ENCODE measurements at regions not wholly inside any gene's neighbourhood (a gene's known extent, or its start where the extent isn't known, plus 50 kb on each side); places are given as distances from the start of the nearest gene placed in this dataset.
"Not testable (repeated sequence)": the region's sequence is repeated elsewhere in the genome, so short reads cannot be mapped to it uniquely, and the experiment has no call there.

- 0 out of 2 replicates have a peak, but pooled peaks cover 11% of the 10 kb centered on the region for H3K9me3 ChIP-seq (ENCODE audit: insufficient read depth, low read length)
- no peak for DNase-seq (ENCODE audit: low read depth, low spot score)
- H3K4me1 ChIP-seq (ENCODE audit: insufficient read depth, insufficient read length) = no peaks in the 10 kb centered on the region
- H3K27me3 ChIP-seq (ENCODE audit: insufficient read depth, insufficient read length) = no peaks in the 10 kb centered on the region
- H3K9ac ChIP-seq (ENCODE audit: insufficient read length, low read depth) = no peak overlapping the region
- H3K36me3 ChIP-seq (ENCODE audit: insufficient read depth, insufficient read length, low read length) = no peaks in the 10 kb centered on the region
- H3K4me3 ChIP-seq (ENCODE audit: insufficient read length, low read depth) = no peak overlapping the region
- TF ChIP-seq SUZ12 (IDR thresholded peaks at IDR 0.05; ENCODE audit: extremely low read depth, insufficient read depth, insufficient read length) (no peak), ZNF274 (IDR thresholded peaks at IDR 0.05; ENCODE audit: low read depth, low read length) (no peak), YY1 (IDR thresholded peaks at IDR 0.05; ENCODE audit: insufficient read depth, insufficient read length) (no peak)
Measured at GRCh38 chr5:36769129-36769770, 107.3 kb upstream of the NIPBL start.

GRCh38 chr5:36770125-36770524 is 106.4 kb upstream of the NIPBL start:
- Histone ChIP-seq H3K27me3 (ENCODE audit: insufficient read depth, insufficient read length) (no peaks in the 10 kb centered on the region), H3K36me3 (ENCODE audit: insufficient read depth, insufficient read length, low read length) (no peaks in the 10 kb centered on the region), H3K9me3 (ENCODE audit: insufficient read depth, low read length) (0 out of 2 replicates have a peak, but pooled peaks cover 11% of the 10 kb centered on the region), H3K4me1 (ENCODE audit: insufficient read depth, insufficient read length) (no peaks in the 10 kb centered on the region), H3K4me3 (ENCODE audit: insufficient read length, low read depth) (no peak overlapping the region), H3K9ac (ENCODE audit: insufficient read length, low read depth) (no peak overlapping the region)
- no peak for DNase-seq (ENCODE audit: low read depth, low spot score)
- TF ChIP-seq SUZ12 (IDR thresholded peaks at IDR 0.05; ENCODE audit: extremely low read depth, insufficient read depth, insufficient read length) (no peak), ZNF274 (IDR thresholded peaks at IDR 0.05; ENCODE audit: low read depth, low read length) (no peak), YY1 (IDR thresholded peaks at IDR 0.05; ENCODE audit: insufficient read depth, insufficient read length) (no peak)

GRCh38 chr5:36772276-36773140 is 104.1 kb upstream of the NIPBL start:
- Histone ChIP-seq H3K36me3 (ENCODE audit: insufficient read depth, insufficient read length, low read length) (no peaks in the 10 kb centered on the region), H3K4me1 (ENCODE audit: insufficient read depth, insufficient read length) (no peaks in the 10 kb centered on the region), H3K4me3 (ENCODE audit: insufficient read length, low read depth) (no peak overlapping the region), H3K9me3 (ENCODE audit: insufficient read depth, low read length) (0 out of 2 replicates have a peak, but pooled peaks cover 11% of the 10 kb centered on the region), H3K27me3 (ENCODE audit: insufficient read depth, insufficient read length) (no peaks in the 10 kb centered on the region), H3K9ac (ENCODE audit: insufficient read length, low read depth) (no peak overlapping the region)
- TF ChIP-seq YY1 (IDR thresholded peaks at IDR 0.05; ENCODE audit: insufficient read depth, insufficient read length) = no peak
- TF ChIP-seq ZNF274 (IDR thresholded peaks at IDR 0.05; ENCODE audit: low read depth, low read length) = no peak
- no peak for TF ChIP-seq SUZ12 (IDR thresholded peaks at IDR 0.05; ENCODE audit: extremely low read depth, insufficient read depth, insufficient read length)
- no peak for DNase-seq (ENCODE audit: low read depth, low spot score)

GRCh38 chr5:36777105-36777757 is 99.3 kb upstream of the NIPBL start:
- Histone ChIP-seq H3K27me3 (ENCODE audit: insufficient read depth, insufficient read length) (no peaks in the 10 kb centered on the region), H3K4me3 (ENCODE audit: insufficient read length, low read depth) (no peak overlapping the region)
- DNase-seq (ENCODE audit: low read depth, low spot score) = peak; percentile 23

DNA sequence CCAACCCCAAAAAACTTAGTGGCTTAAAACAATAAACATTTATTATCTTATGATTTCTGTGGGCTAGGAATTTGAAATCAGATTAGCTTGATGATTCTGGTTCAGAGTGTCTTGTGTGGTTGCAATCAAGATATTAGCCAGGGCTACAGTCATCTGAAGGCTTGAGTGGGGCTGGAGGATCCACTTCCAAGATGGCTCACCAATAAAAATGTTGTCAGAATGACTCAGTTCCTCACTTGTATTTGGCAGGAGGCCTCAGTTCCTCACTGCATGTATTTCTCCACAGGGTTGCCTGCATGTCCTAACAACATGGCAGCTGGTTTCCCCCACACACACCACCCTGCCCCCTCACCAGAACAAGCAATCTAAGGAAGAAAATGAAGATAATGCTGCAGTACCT is 98.2 kb upstream of the NIPBL start:
- no peaks in the 10 kb centered on the region for H3K9me3 ChIP-seq (ENCODE audit: insufficient read depth, low read length)
- no peaks in the 10 kb centered on the region for H3K4me1 ChIP-seq (ENCODE audit: insufficient read depth, insufficient read length)
- H3K36me3 ChIP-seq (ENCODE audit: insufficient read depth, insufficient read length, low read length) = no peaks in the 10 kb centered on the region
- TF ChIP-seq ZNF274 (IDR thresholded peaks at IDR 0.05; ENCODE audit: low read depth, low read length) (no peak), SUZ12 (IDR thresholded peaks at IDR 0.05; ENCODE audit: extremely low read depth, insufficient read depth, insufficient read length) (no peak), YY1 (IDR thresholded peaks at IDR 0.05; ENCODE audit: insufficient read depth, insufficient read length) (no peak)
- no peak overlapping the region for H3K4me3 ChIP-seq (ENCODE audit: insufficient read length, low read depth)
- no peak for DNase-seq (ENCODE audit: low read depth, low spot score)
- H3K27me3 ChIP-seq (ENCODE audit: insufficient read depth, insufficient read length) = no peaks in the 10 kb centered on the region
- no peak overlapping the region for H3K9ac ChIP-seq (ENCODE audit: insufficient read length, low read depth)

More at GRCh38 chr5:36777105-36777757, 99.3 kb upstream of the NIPBL start:
- TF ChIP-seq YY1 (IDR thresholded peaks at IDR 0.05; ENCODE audit: insufficient read depth, insufficient read length) (no peak), ZNF274 (IDR thresholded peaks at IDR 0.05; ENCODE audit: low read depth, low read length) (no peak), SUZ12 (IDR thresholded peaks at IDR 0.05; ENCODE audit: extremely low read depth, insufficient read depth, insufficient read length) (no peak)
- H3K9me3 ChIP-seq (ENCODE audit: insufficient read depth, low read length) = no peaks in the 10 kb centered on the region
- H3K9ac ChIP-seq (ENCODE audit: insufficient read length, low read depth) = no peak overlapping the region
- H3K4me1 ChIP-seq (ENCODE audit: insufficient read depth, insufficient read length) = no peaks in the 10 kb centered on the region
- no peaks in the 10 kb centered on the region for H3K36me3 ChIP-seq (ENCODE audit: insufficient read depth, insufficient read length, low read length)

DNA sequence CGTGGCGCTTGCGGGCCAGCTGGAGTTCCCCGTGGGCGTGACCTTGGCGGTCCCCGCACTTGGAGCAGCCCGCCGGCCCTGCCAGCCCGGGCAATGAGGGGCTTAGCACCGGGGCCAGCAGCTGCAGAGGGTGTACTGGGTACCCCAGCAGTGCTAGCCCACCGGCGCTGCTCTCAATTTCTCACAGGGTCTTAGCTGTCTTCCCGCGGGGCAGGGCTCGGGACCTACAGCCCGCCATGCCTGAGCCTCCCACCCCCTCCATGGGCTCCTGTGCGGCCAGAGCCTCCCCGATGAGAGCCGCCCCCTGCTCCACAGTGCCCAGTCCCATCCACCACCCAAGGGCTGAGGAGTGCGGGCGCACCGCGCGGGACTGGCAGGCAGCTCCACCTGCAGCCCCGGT is 94.0 kb upstream of the NIPBL start:
- H3K4me3 ChIP-seq (ENCODE audit: insufficient read length, low read depth); H3K36me3 ChIP-seq (ENCODE audit: insufficient read depth, insufficient read length, low read length); H3K9ac ChIP-seq (ENCODE audit: insufficient read length, low read depth); H3K4me1 ChIP-seq (ENCODE audit: insufficient read depth, insufficient read length); DNase-seq (ENCODE audit: low read depth, low spot score); H3K27me3 ChIP-seq (ENCODE audit: insufficient read depth, insufficient read length); H3K9me3 ChIP-seq (ENCODE audit: insufficient read depth, low read length): not testable (repeated sequence)

GRCh38 chr5:36786448-36787012 is 90.0 kb upstream of the NIPBL start:
- Histone ChIP-seq H3K4me3 (ENCODE audit: insufficient read length, low read depth) (no peak overlapping the region), H3K9me3 (ENCODE audit: insufficient read depth, low read length) (no peaks in the 10 kb centered on the region), H3K4me1 (ENCODE audit: insufficient read depth, insufficient read length) (peaks cover 5% of the 10 kb centered on the region), H3K36me3 (ENCODE audit: insufficient read depth, insufficient read length, low read length) (no peaks in the 10 kb centered on the region), H3K27me3 (ENCODE audit: insufficient read depth, insufficient read length) (no peaks in the 10 kb centered on the region), H3K9ac (ENCODE audit: insufficient read length, low read depth) (no peak overlapping the region)
- DNase-seq (ENCODE audit: low read depth, low spot score) = no peak
- TF ChIP-seq SUZ12 (IDR thresholded peaks at IDR 0.05; ENCODE audit: extremely low read depth, insufficient read depth, insufficient read length) = no peak
- no peak for TF ChIP-seq YY1 (IDR thresholded peaks at IDR 0.05; ENCODE audit: insufficient read depth, insufficient read length)
- TF ChIP-seq ZNF274 (IDR thresholded peaks at IDR 0.05; ENCODE audit: low read depth, low read length) = no peak
